ENCODE measurements at regions not wholly inside any gene's neighbourhood (a gene's known extent, or its start where the extent isn't known, plus 50 kb on each side); places are given as distances from the start of the nearest gene placed in this dataset.
"Not testable (repeated sequence)": the region's sequence is repeated elsewhere in the genome, so short reads cannot be mapped to it uniquely, and the experiment has no call there.

GRCh38 chr6:93731306-93731705 lies 311.9 kb upstream of the EPHA7 start:
- no peak for DNase-seq (ENCODE audit: extremely low read depth, low read depth)

- no peak for DNase-seq (ENCODE audit: extremely low read depth, low read depth)
Observed at GRCh38 chr6:93728150-93728549, 308.8 kb upstream of the EPHA7 start.

- DNase-seq (ENCODE audit: extremely low read depth, low read depth): no peak
Observed at GRCh38 chr6:93727447-93727846, 308.1 kb upstream of the EPHA7 start.

GRCh38 chr6:93721386-93722048 lies 302.2 kb upstream of the EPHA7 start:
- DNase-seq (ENCODE audit: extremely low read depth, low read depth): no peak

GRCh38 chr6:93713974-93714373 lies 294.6 kb upstream of the EPHA7 start:
- DNase-seq (ENCODE audit: extremely low read depth, low read depth): no peak

- DNase-seq (ENCODE audit: extremely low read depth, low read depth): no peak
Observed at GRCh38 chr6:93703431-93703830, 284.1 kb upstream of the EPHA7 start.

GRCh38 chr6:93701526-93701925 lies 282.2 kb upstream of the EPHA7 start:
- no peak for DNase-seq (ENCODE audit: extremely low read depth, low read depth)

GRCh38 chr6:93685494-93685893 lies 266.1 kb upstream of the EPHA7 start:
- DNase-seq (ENCODE audit: extremely low read depth, low read depth): no peak

GRCh38 chr6:93684339-93684738 lies 265.0 kb upstream of the EPHA7 start:
- no peak for DNase-seq (ENCODE audit: extremely low read depth, low read depth)

- no peak for DNase-seq (ENCODE audit: extremely low read depth, low read depth)
Observed at GRCh38 chr6:93679836-93680235, 260.5 kb upstream of the EPHA7 start.

GRCh38 chr6:93678841-93679454 lies 259.6 kb upstream of the EPHA7 start:
- no peak for DNase-seq (ENCODE audit: extremely low read depth, low read depth)

GRCh38 chr6:93677264-93677965 lies 258.1 kb upstream of the EPHA7 start:
- DNase-seq (ENCODE audit: extremely low read depth, low read depth): no peak

GRCh38 chr6:93676581-93676980 lies 257.2 kb upstream of the EPHA7 start:
- DNase-seq (ENCODE audit: extremely low read depth, low read depth): no peak

- no peak for DNase-seq (ENCODE audit: extremely low read depth, low read depth)
Observed at GRCh38 chr6:93675856-93676417, 256.6 kb upstream of the EPHA7 start.

- DNase-seq (ENCODE audit: extremely low read depth, low read depth): no peak
Observed at GRCh38 chr6:93663111-93663510, 243.8 kb upstream of the EPHA7 start.

GRCh38 chr6:93654548-93654947 lies 235.2 kb upstream of the EPHA7 start:
- no peak for DNase-seq (ENCODE audit: extremely low read depth, low read depth)

GRCh38 chr6:93644611-93645010 lies 225.3 kb upstream of the EPHA7 start:
- no peak for DNase-seq (ENCODE audit: extremely low read depth, low read depth)

- DNase-seq (ENCODE audit: extremely low read depth, low read depth): no peak
Observed at GRCh38 chr6:93639126-93639525, 219.8 kb upstream of the EPHA7 start.

GRCh38 chr6:93636987-93637664 lies 217.8 kb upstream of the EPHA7 start:
- DNase-seq (ENCODE audit: extremely low read depth, low read depth): not testable (repeated sequence)

- DNase-seq (ENCODE audit: extremely low read depth, low read depth): no peak
Observed at GRCh38 chr6:93624408-93624807, 205.0 kb upstream of the EPHA7 start.

- DNase-seq (ENCODE audit: extremely low read depth, low read depth): no peak
Observed at GRCh38 chr6:93621442-93621841, 202.1 kb upstream of the EPHA7 start.

Measured in NCI-H460 (cell line).